DOHH2 (cell line): ENCODE measurements at regions not wholly inside any gene's neighbourhood (a gene's known extent, or its start where the extent isn't known, plus 50 kb on each side); places are given as distances from the start of the nearest gene placed in this dataset.

Source experiments
- EZH2phosphoT487 ChIP-seq: fragments of 200-600 bp; sonication (generic); IDR thresholded peaks from 2 replicates; pipeline ENCODE4 v1.6.1; 2017; ENCODE audit warnings: borderline replicate concordance, mild to moderate bottlenecking, antibody characterized with exemption, low read length, moderate library complexity, mixed read lengths
- TF ChIP-seq, protein P1 (sequence below): fragments of 200-600 bp; sonication (generic); IDR thresholded peaks from one replicate; pipeline ENCODE4 v1.5.1; 2014; ENCODE audit warnings: antibody characterized with exemption, mild to moderate bottlenecking, low read depth, low read length; ENCODE audit not compliant: poor library complexity, severe bottlenecking

DNA sequence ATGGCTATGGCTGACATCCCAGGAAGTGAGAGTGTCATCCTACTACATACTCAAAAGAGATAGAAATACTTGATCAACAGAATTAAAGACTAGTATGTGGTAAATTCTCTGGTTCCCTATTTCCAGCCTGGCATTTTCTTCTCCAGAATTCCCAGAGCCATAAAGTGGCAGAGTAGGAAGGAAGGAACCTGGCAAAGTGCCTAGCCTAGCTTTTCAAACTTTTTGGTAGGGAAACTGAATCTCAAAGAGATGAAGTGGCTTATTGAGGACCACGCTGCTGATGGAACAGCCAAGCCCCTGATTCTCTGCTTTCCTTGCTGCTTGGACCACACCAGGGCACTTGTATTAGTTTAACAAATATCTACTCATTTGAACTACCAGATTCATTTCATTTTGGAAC, 312.4 kb upstream of the RORA start:
- TF ChIP-seq, protein P1, sequence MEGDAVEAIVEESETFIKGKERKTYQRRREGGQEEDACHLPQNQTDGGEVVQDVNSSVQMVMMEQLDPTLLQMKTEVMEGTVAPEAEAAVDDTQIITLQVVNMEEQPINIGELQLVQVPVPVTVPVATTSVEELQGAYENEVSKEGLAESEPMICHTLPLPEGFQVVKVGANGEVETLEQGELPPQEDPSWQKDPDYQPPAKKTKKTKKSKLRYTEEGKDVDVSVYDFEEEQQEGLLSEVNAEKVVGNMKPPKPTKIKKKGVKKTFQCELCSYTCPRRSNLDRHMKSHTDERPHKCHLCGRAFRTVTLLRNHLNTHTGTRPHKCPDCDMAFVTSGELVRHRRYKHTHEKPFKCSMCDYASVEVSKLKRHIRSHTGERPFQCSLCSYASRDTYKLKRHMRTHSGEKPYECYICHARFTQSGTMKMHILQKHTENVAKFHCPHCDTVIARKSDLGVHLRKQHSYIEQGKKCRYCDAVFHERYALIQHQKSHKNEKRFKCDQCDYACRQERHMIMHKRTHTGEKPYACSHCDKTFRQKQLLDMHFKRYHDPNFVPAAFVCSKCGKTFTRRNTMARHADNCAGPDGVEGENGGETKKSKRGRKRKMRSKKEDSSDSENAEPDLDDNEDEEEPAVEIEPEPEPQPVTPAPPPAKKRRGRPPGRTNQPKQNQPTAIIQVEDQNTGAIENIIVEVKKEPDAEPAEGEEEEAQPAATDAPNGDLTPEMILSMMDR, result no peak
- TF ChIP-seq EZH2phosphoT487, result no peak
